ENCODE measurements at regions not wholly inside any gene's neighbourhood (a gene's known extent, or its start where the extent isn't known, plus 50 kb on each side); places are given as distances from the start of the nearest gene placed in this dataset.

DNA sequence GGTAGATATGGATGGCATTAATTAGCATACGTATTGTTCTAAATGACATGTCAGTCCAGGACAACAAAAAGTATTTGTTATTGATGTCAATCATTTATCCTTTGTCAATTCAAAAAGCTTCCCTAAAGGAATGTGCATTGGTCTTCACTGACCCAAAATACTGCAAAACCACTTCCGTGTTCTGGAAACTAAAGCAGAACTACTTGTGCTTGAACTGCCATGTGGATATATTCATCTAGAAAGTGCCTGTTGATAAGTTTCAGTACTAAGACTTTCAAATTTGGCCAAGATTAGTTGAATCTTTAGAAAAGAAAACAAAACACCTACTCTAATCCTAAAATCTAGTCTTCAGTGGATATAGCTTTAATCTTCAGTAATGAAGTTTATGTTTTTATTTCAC, 242.1 kb upstream of the PPP1R3A start:
- TF ChIP-seq, protein P1, sequence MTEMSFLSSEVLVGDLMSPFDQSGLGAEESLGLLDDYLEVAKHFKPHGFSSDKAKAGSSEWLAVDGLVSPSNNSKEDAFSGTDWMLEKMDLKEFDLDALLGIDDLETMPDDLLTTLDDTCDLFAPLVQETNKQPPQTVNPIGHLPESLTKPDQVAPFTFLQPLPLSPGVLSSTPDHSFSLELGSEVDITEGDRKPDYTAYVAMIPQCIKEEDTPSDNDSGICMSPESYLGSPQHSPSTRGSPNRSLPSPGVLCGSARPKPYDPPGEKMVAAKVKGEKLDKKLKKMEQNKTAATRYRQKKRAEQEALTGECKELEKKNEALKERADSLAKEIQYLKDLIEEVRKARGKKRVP (CRISPR knock-in tag; IDR thresholded peaks at IDR 0.05): no peak
- no peak for TF ChIP-seq SOX6 (IDR thresholded peaks at IDR 0.05)
- TF ChIP-seq SOX6 (CRISPR knock-in tag; IDR thresholded peaks at IDR 0.05): no peak
- TF ChIP-seq, protein P2, sequence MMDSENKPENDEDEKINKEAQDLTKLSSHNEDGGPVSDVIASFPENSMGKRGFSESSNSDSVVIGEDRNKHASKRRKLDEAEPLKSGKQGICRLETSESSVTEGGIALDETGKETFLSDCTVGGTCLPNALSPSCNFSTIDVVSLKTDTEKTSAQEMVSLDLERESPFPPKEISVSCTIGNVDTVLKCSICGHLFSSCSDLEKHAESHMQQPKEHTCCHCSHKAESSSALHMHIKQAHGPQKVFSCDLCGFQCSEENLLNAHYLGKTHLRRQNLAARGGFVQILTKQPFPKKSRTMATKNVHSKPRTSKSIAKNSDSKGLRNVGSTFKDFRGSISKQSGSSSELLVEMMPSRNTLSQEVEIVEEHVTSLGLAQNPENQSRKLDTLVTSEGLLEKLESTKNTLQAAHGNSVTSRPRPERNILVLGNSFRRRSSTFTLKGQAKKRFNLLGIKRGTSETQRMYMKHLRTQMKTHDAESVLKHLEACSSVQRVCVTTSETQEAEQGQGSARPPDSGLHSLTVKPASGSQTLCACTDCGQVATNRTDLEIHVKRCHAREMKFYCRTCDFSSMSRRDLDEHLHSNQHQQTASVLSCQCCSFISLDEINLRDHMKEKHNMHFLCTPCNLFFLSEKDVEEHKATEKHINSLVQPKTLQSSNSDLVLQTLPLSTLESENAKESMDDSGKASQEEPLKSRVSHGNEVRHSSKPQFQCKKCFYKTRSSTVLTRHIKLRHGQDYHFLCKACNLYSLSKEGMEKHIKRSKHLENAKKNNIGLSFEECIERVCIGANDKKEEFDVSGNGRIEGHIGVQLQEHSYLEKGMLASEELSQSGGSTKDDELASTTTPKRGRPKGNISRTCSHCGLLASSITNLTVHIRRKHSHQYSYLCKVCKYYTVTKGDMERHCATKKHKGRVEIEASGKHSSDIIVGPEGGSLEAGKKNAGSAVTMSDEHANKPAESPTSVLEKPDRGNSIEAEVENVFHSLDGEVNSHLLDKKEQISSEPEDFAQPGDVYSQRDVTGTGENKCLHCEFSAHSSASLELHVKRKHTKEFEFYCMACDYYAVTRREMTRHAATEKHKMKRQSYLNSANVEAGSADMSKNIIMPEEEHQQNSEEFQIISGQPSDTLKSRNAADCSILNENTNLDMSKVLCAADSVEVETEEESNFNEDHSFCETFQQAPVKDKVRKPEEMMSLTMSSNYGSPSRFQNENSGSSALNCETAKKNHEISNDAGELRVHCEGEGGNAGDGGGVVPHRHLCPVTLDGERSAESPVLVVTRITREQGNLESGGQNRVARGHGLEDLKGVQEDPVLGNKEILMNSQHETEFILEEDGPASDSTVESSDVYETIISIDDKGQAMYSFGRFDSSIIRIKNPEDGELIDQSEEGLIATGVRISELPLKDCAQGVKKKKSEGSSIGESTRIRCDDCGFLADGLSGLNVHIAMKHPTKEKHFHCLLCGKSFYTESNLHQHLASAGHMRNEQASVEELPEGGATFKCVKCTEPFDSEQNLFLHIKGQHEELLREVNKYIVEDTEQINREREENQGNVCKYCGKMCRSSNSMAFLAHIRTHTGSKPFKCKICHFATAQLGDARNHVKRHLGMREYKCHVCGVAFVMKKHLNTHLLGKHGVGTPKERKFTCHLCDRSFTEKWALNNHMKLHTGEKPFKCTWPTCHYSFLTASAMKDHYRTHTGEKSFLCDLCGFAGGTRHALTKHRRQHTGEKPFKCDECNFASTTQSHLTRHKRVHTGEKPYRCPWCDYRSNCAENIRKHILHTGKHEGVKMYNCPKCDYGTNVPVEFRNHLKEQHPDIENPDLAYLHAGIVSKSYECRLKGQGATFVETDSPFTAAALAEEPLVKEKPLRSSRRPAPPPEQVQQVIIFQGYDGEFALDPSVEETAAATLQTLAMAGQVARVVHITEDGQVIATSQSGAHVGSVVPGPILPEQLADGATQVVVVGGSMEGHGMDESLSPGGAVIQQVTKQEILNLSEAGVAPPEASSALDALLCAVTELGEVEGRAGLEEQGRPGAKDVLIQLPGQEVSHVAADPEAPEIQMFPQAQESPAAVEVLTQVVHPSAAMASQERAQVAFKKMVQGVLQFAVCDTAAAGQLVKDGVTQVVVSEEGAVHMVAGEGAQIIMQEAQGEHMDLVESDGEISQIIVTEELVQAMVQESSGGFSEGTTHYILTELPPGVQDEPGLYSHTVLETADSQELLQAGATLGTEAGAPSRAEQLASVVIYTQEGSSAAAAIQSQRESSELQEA (CRISPR knock-in tag; IDR thresholded peaks at IDR 0.05; ENCODE audit: not compliant biosample characterization): no peak
